ENCODE measurements at regions not wholly inside any gene's neighbourhood (a gene's known extent, or its start where the extent isn't known, plus 50 kb on each side); places are given as distances from the start of the nearest gene placed in this dataset.

GRCh38 chr7:118753479-118753878 is 529.0 kb downstream of the ANKRD7 start:
- H3K9ac ChIP-seq (ENCODE audit: low read length): no peak overlapping the region
- H3F3A ChIP-seq (ENCODE audit: insufficient read depth, low read length, poor library complexity, severe bottlenecking): no peaks in the 10 kb centered on the region
- H3K4me2 ChIP-seq (ENCODE audit: low read length): no peak overlapping the region
- no peak overlapping the region for H2AFZ ChIP-seq (ENCODE audit: low read depth, low read length)
- no peaks in the 10 kb centered on the region for H3K36me3 ChIP-seq (ENCODE audit: insufficient read depth, low read length)
- no peaks in the 10 kb centered on the region for H3K79me2 ChIP-seq (replicated peaks; ENCODE audit: insufficient read depth, low read length)
- TF ChIP-seq POLR2AphosphoS5 (IDR thresholded peaks at IDR 0.05) (no peak), MXI1 (conservative IDR thresholded peaks at IDR 0.05; ENCODE audit: poor library complexity, severe bottlenecking) (no peak), RAD21 (conservative IDR thresholded peaks at IDR 0.05) (no peak), EP300 (conservative IDR thresholded peaks at IDR 0.05; ENCODE audit: poor library complexity, severe bottlenecking) (no peak), TAF1 (IDR thresholded peaks at IDR 0.05; ENCODE audit: low read depth) (no peak), EZH2 (IDR thresholded peaks at IDR 0.05; ENCODE audit: borderline replicate concordance, insufficient read depth, low read length, poor library complexity, severe bottlenecking) (no peak), REST (IDR thresholded peaks at IDR 0.05; ENCODE audit: borderline replicate concordance) (no peak), SMC3 (conservative IDR thresholded peaks at IDR 0.05; ENCODE audit: poor library complexity) (no peak)
- TF ChIP-seq, protein P1, sequence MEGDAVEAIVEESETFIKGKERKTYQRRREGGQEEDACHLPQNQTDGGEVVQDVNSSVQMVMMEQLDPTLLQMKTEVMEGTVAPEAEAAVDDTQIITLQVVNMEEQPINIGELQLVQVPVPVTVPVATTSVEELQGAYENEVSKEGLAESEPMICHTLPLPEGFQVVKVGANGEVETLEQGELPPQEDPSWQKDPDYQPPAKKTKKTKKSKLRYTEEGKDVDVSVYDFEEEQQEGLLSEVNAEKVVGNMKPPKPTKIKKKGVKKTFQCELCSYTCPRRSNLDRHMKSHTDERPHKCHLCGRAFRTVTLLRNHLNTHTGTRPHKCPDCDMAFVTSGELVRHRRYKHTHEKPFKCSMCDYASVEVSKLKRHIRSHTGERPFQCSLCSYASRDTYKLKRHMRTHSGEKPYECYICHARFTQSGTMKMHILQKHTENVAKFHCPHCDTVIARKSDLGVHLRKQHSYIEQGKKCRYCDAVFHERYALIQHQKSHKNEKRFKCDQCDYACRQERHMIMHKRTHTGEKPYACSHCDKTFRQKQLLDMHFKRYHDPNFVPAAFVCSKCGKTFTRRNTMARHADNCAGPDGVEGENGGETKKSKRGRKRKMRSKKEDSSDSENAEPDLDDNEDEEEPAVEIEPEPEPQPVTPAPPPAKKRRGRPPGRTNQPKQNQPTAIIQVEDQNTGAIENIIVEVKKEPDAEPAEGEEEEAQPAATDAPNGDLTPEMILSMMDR (IDR thresholded peaks at IDR 0.05; ENCODE audit: poor library complexity, severe bottlenecking): no peak
- H3K27me3 ChIP-seq (ENCODE audit: insufficient read depth, low read depth, low read length): no peaks in the 10 kb centered on the region
- H4K20me1 ChIP-seq (ENCODE audit: insufficient read depth): no peaks in the 10 kb centered on the region
- H3K9me2 ChIP-seq (ENCODE audit: insufficient read depth, low read length): no peaks in the 10 kb centered on the region
- H3K27ac ChIP-seq (ENCODE audit: low read length): no peak overlapping the region
- H3K9me3 ChIP-seq (ENCODE audit: low read length): no peaks in the 10 kb centered on the region
- no peak overlapping the region for H3K4me3 ChIP-seq (ENCODE audit: low read length)

DNA sequence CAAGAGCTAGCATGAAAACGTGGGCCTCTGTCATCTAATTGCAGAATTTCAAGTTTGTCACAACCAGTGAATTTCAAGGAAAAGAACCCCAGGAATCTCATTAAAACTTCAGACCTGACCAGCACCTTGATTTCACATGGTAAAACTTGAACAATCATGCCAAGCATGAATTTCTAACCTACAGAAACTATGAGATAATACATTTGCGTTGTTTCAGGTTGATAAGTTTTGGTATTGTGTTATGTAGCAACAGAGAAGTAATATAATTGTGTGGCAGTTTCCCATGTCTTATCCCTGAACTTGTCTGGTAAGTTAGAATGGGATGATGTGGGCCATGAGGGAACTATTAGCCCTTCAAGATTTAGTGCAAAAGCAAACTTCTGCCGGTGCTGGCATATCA is 530.1 kb downstream of the ANKRD7 start:
- Histone ChIP-seq H3K9me3 (ENCODE audit: low read length) (no peaks in the 10 kb centered on the region), H4K20me1 (ENCODE audit: insufficient read depth) (no peaks in the 10 kb centered on the region), H3F3A (ENCODE audit: insufficient read depth, low read length, poor library complexity, severe bottlenecking) (no peaks in the 10 kb centered on the region), H3K4me2 (ENCODE audit: low read length) (no peak overlapping the region), H3K79me2 (replicated peaks; ENCODE audit: insufficient read depth, low read length) (no peaks in the 10 kb centered on the region), H3K4me3 (ENCODE audit: low read length) (no peak overlapping the region), H3K9me2 (ENCODE audit: insufficient read depth, low read length) (no peaks in the 10 kb centered on the region), H3K27me3 (ENCODE audit: insufficient read depth, low read depth, low read length) (no peaks in the 10 kb centered on the region), H3K27ac (ENCODE audit: low read length) (no peak overlapping the region), H2AFZ (ENCODE audit: low read depth, low read length) (no peak overlapping the region), H3K9ac (ENCODE audit: low read length) (no peak overlapping the region), H3K36me3 (ENCODE audit: insufficient read depth, low read length) (no peaks in the 10 kb centered on the region)
- TF ChIP-seq, protein P1 (IDR thresholded peaks at IDR 0.05; ENCODE audit: poor library complexity, severe bottlenecking): no peak
- no peak for TF ChIP-seq EP300 (conservative IDR thresholded peaks at IDR 0.05; ENCODE audit: poor library complexity, severe bottlenecking)
- no peak for TF ChIP-seq EZH2 (IDR thresholded peaks at IDR 0.05; ENCODE audit: borderline replicate concordance, insufficient read depth, low read length, poor library complexity, severe bottlenecking)
- no peak for TF ChIP-seq SMC3 (conservative IDR thresholded peaks at IDR 0.05; ENCODE audit: poor library complexity)
- TF ChIP-seq RAD21 (conservative IDR thresholded peaks at IDR 0.05): no peak

Data from neural cell (in vitro differentiated cells).